GM23338 (cell line): ENCODE measurements at regions not wholly inside any gene's neighbourhood (a gene's known extent, or its start where the extent isn't known, plus 50 kb on each side); places are given as distances from the start of the nearest gene placed in this dataset.

ENCODE experiments used
- ATAC-seq: fragments of 200-7000 bp; cut with Tn5 transposase; 3 replicates; pipeline ENCODE4 v1.9.1; 2020
- DNase-seq: peaks from one replicate; pipeline ENCODE4 v3.0.0-alpha.2; 2015; ENCODE audit warnings: low spot score
- H2AFZ ChIP-seq: fragments of 200-600 bp; sonication (generic); 2 replicates; pipeline ENCODE4 v1.8.0; 2016; ENCODE audit warnings: antibody characterized with exemption, mild to moderate bottlenecking, moderate library complexity
- H3F3A ChIP-seq: fragments of 200-600 bp; sonication (generic); replicated peaks from 2 replicates; pipeline ENCODE4 v1.8.0; 2017; ENCODE audit warnings: antibody characterized with exemption, mixed run types, low read depth
- H3K27ac ChIP-seq: fragments of 200-600 bp; sonication (generic); 2 replicates; pipeline ENCODE4 v1.6.1; 2016; ENCODE audit warnings: low read depth
- H3K27me3 ChIP-seq: fragments of 200-600 bp; sonication (generic); 2 replicates; pipeline ENCODE4 v1.8.0; 2016; ENCODE audit warnings: mild to moderate bottlenecking, mixed run types, moderate library complexity; ENCODE audit not compliant: insufficient read depth
- H3K36me3 ChIP-seq: fragments of 200-600 bp; sonication (generic); 2 replicates; pipeline ENCODE4 v1.8.0; 2016; ENCODE audit warnings: mild to moderate bottlenecking; ENCODE audit not compliant: insufficient read depth
- H3K4me1 ChIP-seq: fragments of 200-600 bp; sonication (generic); 2 replicates; pipeline ENCODE4 v1.8.0; 2016; ENCODE audit warnings: mild to moderate bottlenecking, moderate library complexity; ENCODE audit not compliant: insufficient read depth
- H3K4me2 ChIP-seq: fragments of 200-600 bp; sonication (generic); 2 replicates; pipeline ENCODE4 v1.7.1; 2017; ENCODE audit warnings: mixed run types
- H3K4me3 ChIP-seq: fragments of 200-600 bp; sonication (generic); 2 replicates; pipeline ENCODE4 v1.6.1; 2016; ENCODE audit warnings: mixed run types
- H3K79me2 ChIP-seq: fragments of 200-600 bp; sonication (generic); replicated peaks from 2 replicates; pipeline ENCODE4 v1.8.0; 2017; ENCODE audit warnings: mild to moderate bottlenecking; ENCODE audit not compliant: insufficient read depth
- H3K9me2 ChIP-seq: fragments of 200-600 bp; sonication (generic); 2 replicates; pipeline ENCODE4 v1.8.0; 2017; ENCODE audit not compliant: insufficient read depth
- H4K20me1 ChIP-seq: fragments of 200-600 bp; sonication (generic); replicated peaks from 2 replicates; pipeline ENCODE4 v1.8.0; 2017; ENCODE audit warnings: mild to moderate bottlenecking; ENCODE audit not compliant: insufficient read depth
- H3K27ac Mint-ChIP-seq: 2 replicates; pipeline ENCODE4 v1.8.0; 2020; ENCODE audit warnings: inconsistent platforms, mild to moderate bottlenecking, moderate library complexity, mixed read lengths
- H3K27me3 Mint-ChIP-seq: 3 replicates; pipeline ENCODE4 v1.8.0; 2022; ENCODE audit warnings: low read depth, mild to moderate bottlenecking, moderate library complexity, mixed read lengths, inconsistent platforms; ENCODE audit not compliant: insufficient read depth, poor library complexity
- H3K36me3 Mint-ChIP-seq: 3 replicates; pipeline ENCODE4 v1.8.0; 2021; ENCODE audit warnings: low read depth, mild to moderate bottlenecking, inconsistent platforms, moderate library complexity, mixed read lengths
- H3K4me1 Mint-ChIP-seq: 3 replicates; pipeline ENCODE4 v1.8.0; 2020; ENCODE audit warnings: mild to moderate bottlenecking, inconsistent platforms, mixed read lengths
- H3K4me3 Mint-ChIP-seq: 3 replicates; pipeline ENCODE4 v1.8.0; 2021; ENCODE audit warnings: moderate library complexity, mild to moderate bottlenecking, inconsistent platforms, mixed read lengths
- H3K9me3 Mint-ChIP-seq: 3 replicates; pipeline ENCODE4 v1.8.0; 2020; ENCODE audit warnings: moderate library complexity, mild to moderate bottlenecking, inconsistent platforms, mixed read lengths
- CREB1 ChIP-seq: fragments of 250-450 bp; sonication (Bioruptor Pico); IDR thresholded peaks from 2 replicates; pipeline ENCODE4 v1.5.0; 2020; ENCODE audit warnings: low read depth, mild to moderate bottlenecking, moderate library complexity
- EZH2 ChIP-seq: fragments of 200-600 bp; sonication (generic); IDR thresholded peaks from one replicate; pipeline ENCODE4 v1.8.0; 2017; ENCODE audit warnings: antibody characterized with exemption, mild to moderate bottlenecking, low read depth; ENCODE audit not compliant: unreplicated experiment
- EZH2phosphoT487 ChIP-seq: fragments of 200-600 bp; sonication (generic); IDR thresholded peaks from one replicate; pipeline ENCODE4 v1.8.1; 2018; ENCODE audit warnings: antibody characterized with exemption; ENCODE audit not compliant: unreplicated experiment
- JUNB ChIP-seq: IDR thresholded peaks from one replicate; pipeline ENCODE4 v1.6.1; 2016; ENCODE audit warnings: antibody characterized with exemption; ENCODE audit not compliant: unreplicated experiment
- NANOG ChIP-seq: IDR thresholded peaks from 2 replicates; pipeline ENCODE4 v1.6.1; 2016; ENCODE audit warnings: antibody characterized with exemption, borderline replicate concordance
- POLR2AphosphoS5 ChIP-seq: IDR thresholded peaks from 2 replicates; pipeline ENCODE4 v1.6.1; 2016; ENCODE audit warnings: antibody characterized with exemption, low read depth
- STAT1 ChIP-seq: IDR thresholded peaks from one replicate; pipeline ENCODE4 v1.6.1; 2016; ENCODE audit warnings: antibody characterized with exemption; ENCODE audit not compliant: unreplicated experiment
- ZNF114 ChIP-seq: fragments of 250-450 bp; sonication (Bioruptor Pico); IDR thresholded peaks from 2 replicates; pipeline ENCODE4 v1.5.0; 2020; ENCODE audit warnings: mild to moderate bottlenecking, moderate library complexity
- ZNF331 ChIP-seq: fragments of 250-450 bp; sonication (Bioruptor Pico); IDR thresholded peaks from 2 replicates; pipeline ENCODE4 v1.5.0; 2020; ENCODE audit warnings: low read depth, mild to moderate bottlenecking, moderate library complexity
- TF ChIP-seq, protein P1 (sequence below): fragments of 250-450 bp; sonication (Bioruptor Pico); IDR thresholded peaks from 2 replicates; pipeline ENCODE4 v1.5.0; 2020; ENCODE audit warnings: mild to moderate bottlenecking, moderate library complexity
- TF ChIP-seq, protein P2 (sequence below), 2 experiments: fragments of 200-600 bp in 1 of 2; sonication (generic) in 1 of 2; conservative IDR thresholded peaks; 2 replicates each; pipeline versions ENCODE4 v1.5.1 to v1.6.1; 2016 to 2017; ENCODE audit warnings: antibody characterized with exemption in 2 of 2, low read depth in 2 of 2, mild to moderate bottlenecking in 2 of 2, moderate library complexity in 1 of 2
- TF ChIP-seq, protein P3 (sequence below): IDR thresholded peaks from 2 replicates; pipeline ENCODE4 v1.6.1; 2016; ENCODE audit warnings: antibody characterized with exemption
- TF ChIP-seq, protein P4 (sequence below): IDR thresholded peaks from one replicate; pipeline ENCODE4 v1.6.1; 2018; ENCODE audit warnings: antibody characterized with exemption; ENCODE audit not compliant: unreplicated experiment

DNA sequence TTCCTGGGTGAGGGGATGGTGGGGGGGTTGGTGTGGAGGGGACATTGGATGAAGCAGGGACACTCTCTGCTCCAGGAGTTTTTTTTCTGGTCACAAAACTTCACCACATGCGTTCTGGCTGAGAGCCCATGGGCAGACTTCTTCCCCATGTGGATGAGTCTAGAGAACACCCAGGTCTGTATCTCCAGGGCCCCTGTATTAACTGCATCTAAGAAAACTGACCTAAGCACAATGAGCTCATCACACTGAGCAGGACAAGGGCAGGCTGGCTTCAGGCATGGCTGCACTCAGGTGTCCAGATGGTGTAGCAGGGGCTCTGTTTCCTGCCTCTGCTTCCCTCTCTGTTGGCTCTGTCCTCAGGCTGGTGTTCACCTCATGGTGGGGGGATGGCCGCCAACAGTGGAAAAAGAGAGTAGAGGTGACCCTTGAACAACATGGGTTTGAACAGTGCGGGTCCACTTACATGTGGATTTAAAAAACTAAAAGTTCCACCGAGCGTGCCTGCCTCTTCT lies 85.3 kb upstream of the STC2 start:
- Mint-ChIP-seq H3K36me3 (peaks cover 2% of the 10 kb centered on the region; the same call in 1 of the 3 replicates), H3K4me1 (no peaks in the 10 kb centered on the region), H3K27me3 (peaks cover 7% of the 10 kb centered on the region), H3K4me3 (no peak overlapping the region), H3K27ac (no peak overlapping the region), H3K9me3 (peaks cover 25% of the 10 kb centered on the region)
- Histone ChIP-seq H4K20me1 (no peaks in the 10 kb centered on the region), H3K4me1 (no peaks in the 10 kb centered on the region), H3K27ac (no peak overlapping the region), H3F3A (no peaks in the 10 kb centered on the region), H3K79me2 (no peaks in the 10 kb centered on the region), H3K36me3 (no peaks in the 10 kb centered on the region), H3K27me3 (no peaks in the 10 kb centered on the region), H2AFZ (no peak overlapping the region), H3K4me3 (no peak overlapping the region), H3K9me2 (peaks cover 5% of the 10 kb centered on the region), H3K4me2 (no peak overlapping the region)
- DNase-seq (no peak), ATAC-seq (no peak)
- TF ChIP-seq, protein P1, sequence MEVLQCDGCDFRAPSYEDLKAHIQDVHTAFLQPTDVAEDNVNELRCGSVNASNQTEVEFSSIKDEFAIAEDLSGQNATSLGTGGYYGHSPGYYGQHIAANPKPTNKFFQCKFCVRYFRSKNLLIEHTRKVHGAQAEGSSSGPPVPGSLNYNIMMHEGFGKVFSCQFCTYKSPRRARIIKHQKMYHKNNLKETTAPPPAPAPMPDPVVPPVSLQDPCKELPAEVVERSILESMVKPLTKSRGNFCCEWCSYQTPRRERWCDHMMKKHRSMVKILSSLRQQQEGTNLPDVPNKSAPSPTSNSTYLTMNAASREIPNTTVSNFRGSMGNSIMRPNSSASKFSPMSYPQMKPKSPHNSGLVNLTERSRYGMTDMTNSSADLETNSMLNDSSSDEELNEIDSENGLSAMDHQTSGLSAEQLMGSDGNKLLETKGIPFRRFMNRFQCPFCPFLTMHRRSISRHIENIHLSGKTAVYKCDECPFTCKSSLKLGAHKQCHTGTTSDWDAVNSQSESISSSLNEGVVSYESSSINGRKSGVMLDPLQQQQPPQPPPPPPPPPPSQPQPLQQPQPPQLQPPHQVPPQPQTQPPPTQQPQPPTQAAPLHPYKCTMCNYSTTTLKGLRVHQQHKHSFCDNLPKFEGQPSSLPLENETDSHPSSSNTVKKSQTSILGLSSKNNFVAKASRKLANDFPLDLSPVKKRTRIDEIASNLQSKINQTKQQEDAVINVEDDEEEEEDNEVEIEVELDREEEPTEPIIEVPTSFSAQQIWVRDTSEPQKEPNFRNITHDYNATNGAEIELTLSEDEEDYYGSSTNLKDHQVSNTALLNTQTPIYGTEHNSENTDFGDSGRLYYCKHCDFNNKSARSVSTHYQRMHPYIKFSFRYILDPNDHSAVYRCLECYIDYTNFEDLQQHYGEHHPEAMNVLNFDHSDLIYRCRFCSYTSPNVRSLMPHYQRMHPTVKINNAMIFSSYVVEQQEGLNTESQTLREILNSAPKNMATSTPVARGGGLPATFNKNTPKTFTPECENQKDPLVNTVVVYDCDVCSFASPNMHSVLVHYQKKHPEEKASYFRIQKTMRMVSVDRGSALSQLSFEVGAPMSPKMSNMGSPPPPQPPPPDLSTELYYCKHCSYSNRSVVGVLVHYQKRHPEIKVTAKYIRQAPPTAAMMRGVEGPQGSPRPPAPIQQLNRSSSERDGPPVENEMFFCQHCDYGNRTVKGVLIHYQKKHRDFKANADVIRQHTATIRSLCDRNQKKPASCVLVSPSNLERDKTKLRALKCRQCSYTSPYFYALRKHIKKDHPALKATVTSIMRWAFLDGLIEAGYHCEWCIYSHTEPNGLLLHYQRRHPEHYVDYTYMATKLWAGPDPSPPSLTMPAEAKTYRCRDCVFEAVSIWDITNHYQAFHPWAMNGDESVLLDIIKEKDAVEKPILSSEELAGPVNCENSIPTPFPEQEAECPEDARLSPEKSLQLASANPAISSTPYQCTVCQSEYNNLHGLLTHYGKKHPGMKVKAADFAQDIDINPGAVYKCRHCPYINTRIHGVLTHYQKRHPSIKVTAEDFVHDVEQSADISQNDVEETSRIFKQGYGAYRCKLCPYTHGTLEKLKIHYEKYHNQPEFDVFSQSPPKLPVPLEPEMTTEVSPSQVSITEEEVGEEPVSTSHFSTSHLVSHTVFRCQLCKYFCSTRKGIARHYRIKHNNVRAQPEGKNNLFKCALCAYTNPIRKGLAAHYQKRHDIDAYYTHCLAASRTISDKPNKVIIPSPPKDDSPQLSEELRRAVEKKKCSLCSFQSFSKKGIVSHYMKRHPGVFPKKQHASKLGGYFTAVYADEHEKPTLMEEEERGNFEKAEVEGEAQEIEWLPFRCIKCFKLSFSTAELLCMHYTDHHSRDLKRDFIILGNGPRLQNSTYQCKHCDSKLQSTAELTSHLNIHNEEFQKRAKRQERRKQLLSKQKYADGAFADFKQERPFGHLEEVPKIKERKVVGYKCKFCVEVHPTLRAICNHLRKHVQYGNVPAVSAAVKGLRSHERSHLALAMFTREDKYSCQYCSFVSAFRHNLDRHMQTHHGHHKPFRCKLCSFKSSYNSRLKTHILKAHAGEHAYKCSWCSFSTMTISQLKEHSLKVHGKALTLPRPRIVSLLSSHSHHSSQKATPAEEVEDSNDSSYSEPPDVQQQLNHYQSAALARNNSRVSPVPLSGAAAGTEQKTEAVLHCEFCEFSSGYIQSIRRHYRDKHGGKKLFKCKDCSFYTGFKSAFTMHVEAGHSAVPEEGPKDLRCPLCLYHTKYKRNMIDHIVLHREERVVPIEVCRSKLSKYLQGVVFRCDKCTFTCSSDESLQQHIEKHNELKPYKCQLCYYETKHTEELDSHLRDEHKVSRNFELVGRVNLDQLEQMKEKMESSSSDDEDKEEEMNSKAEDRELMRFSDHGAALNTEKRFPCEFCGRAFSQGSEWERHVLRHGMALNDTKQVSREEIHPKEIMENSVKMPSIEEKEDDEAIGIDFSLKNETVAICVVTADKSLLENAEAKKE (CRISPR knock-in tag) = no peak
- TF ChIP-seq, protein P2, sequence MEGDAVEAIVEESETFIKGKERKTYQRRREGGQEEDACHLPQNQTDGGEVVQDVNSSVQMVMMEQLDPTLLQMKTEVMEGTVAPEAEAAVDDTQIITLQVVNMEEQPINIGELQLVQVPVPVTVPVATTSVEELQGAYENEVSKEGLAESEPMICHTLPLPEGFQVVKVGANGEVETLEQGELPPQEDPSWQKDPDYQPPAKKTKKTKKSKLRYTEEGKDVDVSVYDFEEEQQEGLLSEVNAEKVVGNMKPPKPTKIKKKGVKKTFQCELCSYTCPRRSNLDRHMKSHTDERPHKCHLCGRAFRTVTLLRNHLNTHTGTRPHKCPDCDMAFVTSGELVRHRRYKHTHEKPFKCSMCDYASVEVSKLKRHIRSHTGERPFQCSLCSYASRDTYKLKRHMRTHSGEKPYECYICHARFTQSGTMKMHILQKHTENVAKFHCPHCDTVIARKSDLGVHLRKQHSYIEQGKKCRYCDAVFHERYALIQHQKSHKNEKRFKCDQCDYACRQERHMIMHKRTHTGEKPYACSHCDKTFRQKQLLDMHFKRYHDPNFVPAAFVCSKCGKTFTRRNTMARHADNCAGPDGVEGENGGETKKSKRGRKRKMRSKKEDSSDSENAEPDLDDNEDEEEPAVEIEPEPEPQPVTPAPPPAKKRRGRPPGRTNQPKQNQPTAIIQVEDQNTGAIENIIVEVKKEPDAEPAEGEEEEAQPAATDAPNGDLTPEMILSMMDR (conservative IDR thresholded peaks at IDR 0.05; ENCODE audit: low read depth in 2 of 2) = no peak
- no peak for TF ChIP-seq ZNF331 (CRISPR knock-in tag)
- no peak for TF ChIP-seq CREB1
- TF ChIP-seq ZNF114 (CRISPR knock-in tag) = no peak
- TF ChIP-seq, protein P3, sequence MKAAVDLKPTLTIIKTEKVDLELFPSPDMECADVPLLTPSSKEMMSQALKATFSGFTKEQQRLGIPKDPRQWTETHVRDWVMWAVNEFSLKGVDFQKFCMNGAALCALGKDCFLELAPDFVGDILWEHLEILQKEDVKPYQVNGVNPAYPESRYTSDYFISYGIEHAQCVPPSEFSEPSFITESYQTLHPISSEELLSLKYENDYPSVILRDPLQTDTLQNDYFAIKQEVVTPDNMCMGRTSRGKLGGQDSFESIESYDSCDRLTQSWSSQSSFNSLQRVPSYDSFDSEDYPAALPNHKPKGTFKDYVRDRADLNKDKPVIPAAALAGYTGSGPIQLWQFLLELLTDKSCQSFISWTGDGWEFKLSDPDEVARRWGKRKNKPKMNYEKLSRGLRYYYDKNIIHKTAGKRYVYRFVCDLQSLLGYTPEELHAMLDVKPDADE = no peak
- TF ChIP-seq JUNB = no peak
- no peak for TF ChIP-seq NANOG
- TF ChIP-seq STAT1 = no peak
- TF ChIP-seq EZH2phosphoT487 = no peak
- TF ChIP-seq EZH2 = no peak
- TF ChIP-seq, protein P4, sequence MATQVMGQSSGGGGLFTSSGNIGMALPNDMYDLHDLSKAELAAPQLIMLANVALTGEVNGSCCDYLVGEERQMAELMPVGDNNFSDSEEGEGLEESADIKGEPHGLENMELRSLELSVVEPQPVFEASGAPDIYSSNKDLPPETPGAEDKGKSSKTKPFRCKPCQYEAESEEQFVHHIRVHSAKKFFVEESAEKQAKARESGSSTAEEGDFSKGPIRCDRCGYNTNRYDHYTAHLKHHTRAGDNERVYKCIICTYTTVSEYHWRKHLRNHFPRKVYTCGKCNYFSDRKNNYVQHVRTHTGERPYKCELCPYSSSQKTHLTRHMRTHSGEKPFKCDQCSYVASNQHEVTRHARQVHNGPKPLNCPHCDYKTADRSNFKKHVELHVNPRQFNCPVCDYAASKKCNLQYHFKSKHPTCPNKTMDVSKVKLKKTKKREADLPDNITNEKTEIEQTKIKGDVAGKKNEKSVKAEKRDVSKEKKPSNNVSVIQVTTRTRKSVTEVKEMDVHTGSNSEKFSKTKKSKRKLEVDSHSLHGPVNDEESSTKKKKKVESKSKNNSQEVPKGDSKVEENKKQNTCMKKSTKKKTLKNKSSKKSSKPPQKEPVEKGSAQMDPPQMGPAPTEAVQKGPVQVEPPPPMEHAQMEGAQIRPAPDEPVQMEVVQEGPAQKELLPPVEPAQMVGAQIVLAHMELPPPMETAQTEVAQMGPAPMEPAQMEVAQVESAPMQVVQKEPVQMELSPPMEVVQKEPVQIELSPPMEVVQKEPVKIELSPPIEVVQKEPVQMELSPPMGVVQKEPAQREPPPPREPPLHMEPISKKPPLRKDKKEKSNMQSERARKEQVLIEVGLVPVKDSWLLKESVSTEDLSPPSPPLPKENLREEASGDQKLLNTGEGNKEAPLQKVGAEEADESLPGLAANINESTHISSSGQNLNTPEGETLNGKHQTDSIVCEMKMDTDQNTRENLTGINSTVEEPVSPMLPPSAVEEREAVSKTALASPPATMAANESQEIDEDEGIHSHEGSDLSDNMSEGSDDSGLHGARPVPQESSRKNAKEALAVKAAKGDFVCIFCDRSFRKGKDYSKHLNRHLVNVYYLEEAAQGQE = no peak
- TF ChIP-seq POLR2AphosphoS5 = no peak
